Ovary (tissue), 3 donors: ENCODE measurements at regions not wholly inside any gene's neighbourhood (a gene's known extent, or its start where the extent isn't known, plus 50 kb on each side); places are given as distances from the start of the nearest gene placed in this dataset.

Experiments used
- EP300 ChIP-seq: sonication (generic); formaldehyde crosslinking; IDR thresholded peaks from one replicate; pipeline ENCODE4 v1.6.1; 2017; ENCODE audit warnings: antibody characterized with exemption
- POLR2A ChIP-seq: fragments of 450-650 bp; IDR thresholded peaks from one replicate; pipeline ENCODE4 v1.6.1; 2017; ENCODE audit warnings: antibody characterized with exemption, mild to moderate bottlenecking, moderate library complexity
- TF ChIP-seq, protein P1 (sequence below), 3 donors: fragments of 450-650 bp in 2 of 3; fragments of 200-600 bp in 1 of 3; IDR thresholded peaks; one replicate each; pipeline versions ENCODE4 v1.5.1 to v1.8.0; 2016 to 2022; ENCODE audit warnings: antibody characterized with exemption in 3 of 3, mild to moderate bottlenecking in 1 of 3
- donor health status: DM: no; HTN: no; CAD: no.

DNA sequence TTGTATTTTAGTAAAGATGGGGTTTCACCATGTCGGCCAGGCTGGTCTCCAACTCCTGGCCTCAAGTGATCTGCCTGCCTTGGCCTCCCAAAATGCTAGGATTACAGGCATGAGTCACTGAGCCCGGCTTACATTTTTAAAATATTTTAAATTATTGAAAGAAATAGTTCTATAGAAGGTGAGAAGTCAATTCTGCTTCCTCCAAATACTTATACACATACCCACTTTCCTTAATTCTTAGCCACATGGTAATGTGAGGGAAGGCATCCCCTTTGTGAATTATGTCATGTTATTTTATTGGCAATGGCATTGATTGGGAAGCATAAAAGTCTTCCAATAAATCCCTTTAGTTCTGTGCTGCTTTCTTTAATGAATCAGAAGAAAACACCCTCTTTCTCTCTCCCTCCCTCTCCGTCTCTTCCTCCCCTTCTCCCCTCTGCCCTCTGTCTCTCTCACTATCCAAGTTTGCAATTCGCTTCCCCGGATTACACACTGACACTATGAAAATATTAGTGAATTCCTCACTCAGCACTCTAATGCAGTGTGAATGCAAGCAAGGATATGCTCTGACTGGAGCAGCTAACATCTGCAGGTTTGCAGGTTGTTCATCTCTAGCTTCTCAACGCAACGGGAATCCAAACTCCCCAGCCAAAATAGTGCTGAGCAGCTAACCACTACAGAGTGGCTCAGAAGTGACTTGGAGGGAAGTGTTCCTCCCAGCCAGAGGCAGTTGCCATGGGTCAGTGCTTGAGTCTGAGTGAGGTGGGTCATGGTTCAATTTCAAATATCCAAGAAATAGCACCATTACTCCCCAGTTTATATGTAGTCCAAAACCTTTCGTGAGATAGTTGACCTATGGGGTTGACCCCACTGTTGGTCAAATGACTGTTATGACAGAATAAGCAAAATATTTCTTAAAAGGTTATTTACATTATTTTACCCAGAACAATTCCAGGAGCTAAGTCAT, 77.8 kb upstream of the CD55 start:
- TF ChIP-seq EP300, result no peak
- TF ChIP-seq, protein P1, sequence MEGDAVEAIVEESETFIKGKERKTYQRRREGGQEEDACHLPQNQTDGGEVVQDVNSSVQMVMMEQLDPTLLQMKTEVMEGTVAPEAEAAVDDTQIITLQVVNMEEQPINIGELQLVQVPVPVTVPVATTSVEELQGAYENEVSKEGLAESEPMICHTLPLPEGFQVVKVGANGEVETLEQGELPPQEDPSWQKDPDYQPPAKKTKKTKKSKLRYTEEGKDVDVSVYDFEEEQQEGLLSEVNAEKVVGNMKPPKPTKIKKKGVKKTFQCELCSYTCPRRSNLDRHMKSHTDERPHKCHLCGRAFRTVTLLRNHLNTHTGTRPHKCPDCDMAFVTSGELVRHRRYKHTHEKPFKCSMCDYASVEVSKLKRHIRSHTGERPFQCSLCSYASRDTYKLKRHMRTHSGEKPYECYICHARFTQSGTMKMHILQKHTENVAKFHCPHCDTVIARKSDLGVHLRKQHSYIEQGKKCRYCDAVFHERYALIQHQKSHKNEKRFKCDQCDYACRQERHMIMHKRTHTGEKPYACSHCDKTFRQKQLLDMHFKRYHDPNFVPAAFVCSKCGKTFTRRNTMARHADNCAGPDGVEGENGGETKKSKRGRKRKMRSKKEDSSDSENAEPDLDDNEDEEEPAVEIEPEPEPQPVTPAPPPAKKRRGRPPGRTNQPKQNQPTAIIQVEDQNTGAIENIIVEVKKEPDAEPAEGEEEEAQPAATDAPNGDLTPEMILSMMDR (IDR thresholded peaks at IDR 0.05), result no peak
- TF ChIP-seq POLR2A, result no peak
